ENCODE measurements at regions not wholly inside any gene's neighbourhood (a gene's known extent, or its start where the extent isn't known, plus 50 kb on each side); places are given as distances from the start of the nearest gene placed in this dataset.

DNA sequence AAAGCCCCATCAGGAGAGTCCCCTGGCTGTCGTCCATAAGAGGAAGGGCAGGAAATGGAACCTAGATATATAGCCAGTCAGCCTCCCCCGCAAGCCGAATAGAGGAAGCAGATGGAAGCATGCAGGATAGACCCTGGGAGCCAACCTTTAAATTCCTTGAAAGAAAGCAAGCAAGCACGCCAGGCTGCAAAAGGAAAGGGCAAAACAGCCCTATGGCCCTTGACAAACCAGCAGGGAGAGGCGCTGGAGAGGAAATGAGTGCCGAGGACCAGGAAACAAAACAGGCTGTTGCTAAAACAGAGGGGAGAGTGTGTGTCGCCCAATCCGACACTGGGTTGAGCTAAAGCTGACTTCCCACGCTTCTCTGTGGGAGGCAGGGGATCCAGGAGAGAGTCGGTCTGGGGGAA lies 203.5 kb upstream of the MTNR1B start:
- TF ChIP-seq CTCF (IDR thresholded peaks at IDR 0.05) (no peak), POLR2A (IDR thresholded peaks at IDR 0.05) (no peak), EP300 (IDR thresholded peaks at IDR 0.05) (no peak)
